DOHH2 (cell line): ENCODE measurements at regions not wholly inside any gene's neighbourhood (a gene's known extent, or its start where the extent isn't known, plus 50 kb on each side); places are given as distances from the start of the nearest gene placed in this dataset.

Experiments
- H3F3A ChIP-seq: fragments of 200-600 bp; sonication (generic), shearing (Covaris generic); 2 replicates; pipeline ENCODE4 v1.6.0; 2016; ENCODE audit warnings: antibody characterized with exemption, mild to moderate bottlenecking; ENCODE audit not compliant: control insufficient read depth, insufficient read depth
- H3K27ac ChIP-seq: fragments of 200-600 bp; sonication (generic); 2 replicates; pipeline ENCODE4 v1.5.1; 2014; ENCODE audit warnings: low read depth, mild to moderate bottlenecking, low read length, moderate library complexity
- H3K27me3 ChIP-seq: fragments of 200-600 bp; sonication (generic); 2 replicates; pipeline ENCODE4 v1.6.1; 2014; ENCODE audit warnings: mild to moderate bottlenecking, low read length, mixed read lengths; ENCODE audit not compliant: control insufficient read depth
- H3K36me3 ChIP-seq: fragments of 200-600 bp; sonication (generic); 2 replicates; pipeline ENCODE4 v1.6.1; 2014; ENCODE audit warnings: mild to moderate bottlenecking, low read length, moderate library complexity, mixed read lengths; ENCODE audit not compliant: control insufficient read depth
- H3K4me1 ChIP-seq: fragments of 200-600 bp; sonication (generic); 2 replicates; pipeline ENCODE4 v1.6.1; 2014; ENCODE audit warnings: mild to moderate bottlenecking, low read length, mixed read lengths; ENCODE audit not compliant: control insufficient read depth
- H3K4me2 ChIP-seq: fragments of 200-600 bp; sonication (generic); 2 replicates; pipeline ENCODE4 v1.6.0; 2014; ENCODE audit warnings: mild to moderate bottlenecking, low read length, moderate library complexity
- H3K4me3 ChIP-seq: fragments of 200-600 bp; sonication (generic); 2 replicates; pipeline ENCODE4 v1.5.1; 2014; ENCODE audit warnings: mild to moderate bottlenecking, low read length, mixed read lengths
- H3K79me2 ChIP-seq: fragments of 200-600 bp; sonication (generic); 2 replicates; pipeline ENCODE4 v1.6.1; 2014; ENCODE audit warnings: mild to moderate bottlenecking, low read length, mixed read lengths; ENCODE audit not compliant: control insufficient read depth
- H3K9me2 ChIP-seq: fragments of 200-600 bp; sonication (generic); replicated peaks from 2 replicates; pipeline ENCODE4 v1.6.1; 2014; ENCODE audit warnings: mild to moderate bottlenecking, low read length, mixed read lengths; ENCODE audit not compliant: control insufficient read depth
- H3K9me3 ChIP-seq: fragments of 200-600 bp; sonication (generic); 2 replicates; pipeline ENCODE4 v1.6.1; 2014; ENCODE audit warnings: antibody characterized with exemption, low read length, mixed read lengths; ENCODE audit not compliant: control insufficient read depth, insufficient read depth
- H4K20me1 ChIP-seq: fragments of 200-600 bp; sonication (generic); 2 replicates; pipeline ENCODE4 v1.6.0; 2014; ENCODE audit warnings: low read depth, mild to moderate bottlenecking, antibody characterized with exemption, low read length, moderate library complexity; ENCODE audit not compliant: control insufficient read depth, insufficient read depth
- CTCF ChIP-seq: fragments of 200-600 bp; sonication (generic); IDR thresholded peaks from one replicate; pipeline ENCODE4 v1.5.1; 2014; ENCODE audit warnings: antibody characterized with exemption, mild to moderate bottlenecking, low read depth, low read length; ENCODE audit not compliant: poor library complexity, severe bottlenecking
- EZH2phosphoT487 ChIP-seq: fragments of 200-600 bp; sonication (generic); IDR thresholded peaks from 2 replicates; pipeline ENCODE4 v1.6.1; 2017; ENCODE audit warnings: borderline replicate concordance, mild to moderate bottlenecking, antibody characterized with exemption, low read length, moderate library complexity, mixed read lengths

GRCh38 chr13:75919660-75920199 is 283.6 kb downstream of the LMO7 start:
- Histone ChIP-seq H3K9me2 (no peaks in the 10 kb centered on the region), H3K27ac (no peak overlapping the region), H4K20me1 (no peaks in the 10 kb centered on the region), H3K4me2 (no peak overlapping the region), H3F3A (no peaks in the 10 kb centered on the region), H3K36me3 (no peaks in the 10 kb centered on the region), H3K4me1 (no peaks in the 10 kb centered on the region), H3K27me3 (no peaks in the 10 kb centered on the region; the same call in 1 of the 2 replicates), H3K4me3 (no peak overlapping the region), H3K9me3 (no peaks in the 10 kb centered on the region), H3K79me2 (no peaks in the 10 kb centered on the region)
- no peak for TF ChIP-seq EZH2phosphoT487
- TF ChIP-seq CTCF, result no peak

DNA sequence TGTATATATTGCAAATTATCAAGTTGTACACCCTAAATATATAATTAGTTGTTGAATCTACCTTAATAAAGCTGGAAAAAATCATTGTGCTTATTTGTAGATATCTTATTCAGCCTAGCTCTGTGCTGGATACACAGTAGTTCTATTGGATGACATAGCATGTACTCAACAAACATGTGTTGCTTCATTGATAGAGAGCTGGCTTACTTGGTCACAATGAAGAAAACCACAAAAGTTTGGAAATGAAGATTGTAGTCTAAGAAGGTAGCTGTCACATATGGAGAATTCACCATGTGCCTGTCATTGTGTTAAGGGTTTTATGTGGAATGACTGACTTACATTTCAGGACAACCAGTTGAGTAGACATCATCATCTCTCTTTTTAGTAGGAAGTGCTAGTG is 278.9 kb downstream of the LMO7 start:
- H3K27me3 ChIP-seq, result no peaks in the 10 kb centered on the region; the same call in 1 of the 2 replicates
- no peak overlapping the region for H3K4me3 ChIP-seq

DNA sequence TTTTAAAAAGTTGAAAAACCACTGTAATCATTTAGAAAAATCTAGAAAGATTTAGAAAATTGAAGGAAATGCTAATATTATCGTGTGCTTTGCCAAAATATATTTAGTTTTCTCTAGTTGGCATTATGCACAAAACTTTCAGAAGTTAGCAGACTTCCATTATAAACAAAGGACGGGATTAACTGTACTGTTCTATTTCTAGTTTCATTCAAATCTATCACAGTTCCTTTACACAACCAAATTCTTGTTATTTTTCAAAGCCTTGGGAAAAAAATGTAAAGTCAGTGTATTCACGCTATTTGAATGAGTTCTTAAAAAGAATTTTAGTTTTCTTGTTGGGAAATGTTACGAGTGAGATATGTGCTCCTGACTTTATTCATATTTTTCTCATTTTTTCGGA is 277.8 kb downstream of the LMO7 start:
- no peaks in the 10 kb centered on the region for H3K9me2 ChIP-seq
- no peak overlapping the region for H3K4me2 ChIP-seq
- H3K4me1 ChIP-seq, result no peaks in the 10 kb centered on the region
- no peak overlapping the region for H3K4me3 ChIP-seq
- no peaks in the 10 kb centered on the region for H3F3A ChIP-seq
- H3K27me3 ChIP-seq, result no peaks in the 10 kb centered on the region; the same call in 1 of the 2 replicates
- no peaks in the 10 kb centered on the region for H3K36me3 ChIP-seq
- no peaks in the 10 kb centered on the region for H4K20me1 ChIP-seq
- H3K79me2 ChIP-seq, result no peaks in the 10 kb centered on the region
- TF ChIP-seq CTCF (no peak), EZH2phosphoT487 (no peak)
- no peaks in the 10 kb centered on the region for H3K9me3 ChIP-seq
- no peak overlapping the region for H3K27ac ChIP-seq

More for the DNA sequence above, 278.9 kb downstream of the LMO7 start:
- no peaks in the 10 kb centered on the region for H3F3A ChIP-seq
- no peak for TF ChIP-seq CTCF
- no peak for TF ChIP-seq EZH2phosphoT487
- H3K4me2 ChIP-seq, result no peak overlapping the region
- H3K9me2 ChIP-seq, result no peaks in the 10 kb centered on the region
- H3K27ac ChIP-seq, result no peak overlapping the region
- no peaks in the 10 kb centered on the region for H4K20me1 ChIP-seq
- no peaks in the 10 kb centered on the region for H3K36me3 ChIP-seq
- no peaks in the 10 kb centered on the region for H3K9me3 ChIP-seq
- no peaks in the 10 kb centered on the region for H3K4me1 ChIP-seq
- H3K79me2 ChIP-seq, result no peaks in the 10 kb centered on the region
